Occipital lobe (tissue), 2 donors: ENCODE measurements at regions not wholly inside any gene's neighbourhood (a gene's known extent, or its start where the extent isn't known, plus 50 kb on each side); places are given as distances from the start of the nearest gene placed in this dataset. TPM values are rescaled to one million over a fixed set of nuclear protein-coding genes. Genes with fewer than 3 reads are reported as not detected.
A peak's percentile ranks its signal among the peaks of the same experiment; 100 is the strongest.

ENCODE experiments used
- DNase-seq: peaks from one replicate; lab custom pipeline; 2025; lab: John Stamatoyannopoulos, UW
- small RNA-seq: library from RNA; depleted of rRNA; stranded (forward); fragments of <200 nt; gene quantifications from one replicate; pipeline ENCODE3, GENCODE V24; 2014

- DNase-seq, result peak; percentile 56
Observed at GRCh38 chr18:55054021-55054990, 95.0 kb upstream of the CCDC68 start.

DNA sequence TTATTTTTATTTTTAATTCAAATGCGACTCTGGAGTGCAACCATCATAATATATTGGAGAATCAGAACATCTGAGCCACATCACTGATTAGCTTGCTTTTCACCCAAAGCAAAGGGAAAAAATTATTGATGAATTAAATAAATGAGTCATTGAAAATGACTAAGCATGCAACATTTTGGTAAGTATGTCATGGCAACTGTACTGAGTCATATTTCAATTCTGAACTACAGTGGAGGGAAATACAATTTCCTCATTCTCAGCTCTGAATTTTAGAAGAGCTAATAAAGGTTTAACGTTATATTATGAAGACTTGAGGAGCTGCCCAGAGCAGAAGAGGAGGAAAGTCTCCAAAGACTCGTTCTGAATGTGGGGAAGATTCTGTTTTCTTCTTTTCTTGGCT, 89.6 kb upstream of the CCDC68 start:
- no peak for DNase-seq

- no peak for DNase-seq
Observed at GRCh38 chr18:55047546-55047945, 88.3 kb upstream of the CCDC68 start.

GRCh38 chr18:55041366-55041765, 82.1 kb upstream of the CCDC68 start:
- DNase-seq, result no peak

DNA sequence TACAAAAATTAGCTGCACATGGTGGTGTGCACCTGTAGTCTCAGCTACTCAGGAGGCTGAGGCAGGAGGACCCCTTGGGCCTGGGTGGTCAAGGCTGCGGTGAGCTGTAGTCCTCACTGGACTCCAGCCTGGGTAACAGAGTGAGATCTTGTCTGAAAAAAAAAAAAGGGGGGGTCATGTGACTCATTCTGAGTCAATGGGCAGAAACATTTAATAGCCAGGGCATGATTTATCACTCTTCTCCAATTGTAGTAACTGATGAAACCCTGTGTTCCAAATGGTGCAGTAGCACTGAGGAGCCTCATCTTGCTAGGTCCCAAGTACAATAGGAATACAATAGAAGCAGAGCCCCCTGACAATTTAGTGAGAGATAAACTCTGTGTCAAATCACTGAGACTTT, 78.9 kb upstream of the CCDC68 start:
- DNase-seq, result no peak

DNA sequence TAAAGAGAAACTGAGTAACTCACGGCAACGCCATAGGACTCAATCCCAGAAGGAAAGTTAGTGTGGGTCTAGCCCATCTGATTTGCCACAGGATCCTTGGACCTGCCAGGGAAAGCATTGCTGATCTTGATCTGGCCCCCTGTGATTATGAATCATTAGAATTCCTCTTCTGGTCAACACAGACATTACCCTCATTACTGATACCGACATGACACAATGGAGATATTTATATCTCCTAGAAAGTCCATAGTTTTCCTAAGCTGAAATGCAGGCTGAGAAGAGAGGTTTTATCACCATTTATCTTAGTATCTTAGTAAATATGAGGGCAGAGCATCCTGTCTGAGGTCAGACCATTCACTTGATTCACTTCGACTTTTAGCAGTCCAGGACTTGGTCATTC, 75.5 kb upstream of the CCDC68 start:
- no peak for DNase-seq

- DNase-seq, result no peak
Observed at GRCh38 chr18:55031979-55032378, 72.7 kb upstream of the CCDC68 start.

DNA sequence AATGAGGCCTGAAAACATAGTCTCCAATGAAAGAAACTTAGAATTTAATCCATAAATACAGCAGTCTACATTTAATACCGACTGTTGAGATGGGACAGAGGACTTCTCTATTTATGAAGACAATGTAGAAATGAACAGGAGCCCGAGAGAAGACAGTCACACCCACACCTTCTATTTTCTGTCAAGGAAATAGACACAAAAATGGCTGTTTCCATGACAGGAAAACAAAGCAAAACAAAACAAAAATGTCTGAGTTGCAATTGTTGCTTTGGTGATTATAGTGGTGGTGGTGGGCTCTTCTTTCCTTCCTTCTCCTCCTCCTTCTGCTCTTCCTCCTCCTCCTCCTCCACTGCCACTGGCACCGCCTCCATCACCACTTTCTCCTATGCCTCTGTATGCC, 72.3 kb upstream of the CCDC68 start:
- no peak for DNase-seq

GRCh38 chr18:55031164-55031563, 71.9 kb upstream of the CCDC68 start:
- no peak for DNase-seq

GRCh38 chr18:55024564-55024963, 65.3 kb upstream of the CCDC68 start:
- DNase-seq, result no peak

DNA sequence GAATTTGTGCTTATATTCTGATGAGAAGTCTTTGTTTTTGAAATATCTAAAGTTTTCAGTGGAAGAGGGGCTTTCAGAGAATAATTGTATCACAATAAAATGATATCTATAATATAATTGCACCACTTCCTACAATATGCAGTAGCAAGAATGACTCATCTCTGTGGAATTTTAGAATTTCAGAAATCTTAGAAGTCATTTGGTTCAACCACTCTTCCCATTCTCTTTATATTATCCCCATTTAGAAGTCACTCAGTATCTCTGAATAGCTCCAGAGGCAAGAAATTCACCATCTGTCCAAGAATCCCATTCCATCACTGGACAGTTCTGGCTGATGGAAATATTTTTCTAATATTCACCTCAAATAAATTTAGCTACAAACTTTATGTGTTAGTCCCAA, 59.3 kb upstream of the CCDC68 start:
- no peak for DNase-seq

GRCh38 chr18:55014095-55014494, 54.8 kb upstream of the CCDC68 start:
- DNase-seq, result no peak

GRCh38 chr18:55013685-55014084, 54.4 kb upstream of the CCDC68 start:
- no peak for DNase-seq

DNA sequence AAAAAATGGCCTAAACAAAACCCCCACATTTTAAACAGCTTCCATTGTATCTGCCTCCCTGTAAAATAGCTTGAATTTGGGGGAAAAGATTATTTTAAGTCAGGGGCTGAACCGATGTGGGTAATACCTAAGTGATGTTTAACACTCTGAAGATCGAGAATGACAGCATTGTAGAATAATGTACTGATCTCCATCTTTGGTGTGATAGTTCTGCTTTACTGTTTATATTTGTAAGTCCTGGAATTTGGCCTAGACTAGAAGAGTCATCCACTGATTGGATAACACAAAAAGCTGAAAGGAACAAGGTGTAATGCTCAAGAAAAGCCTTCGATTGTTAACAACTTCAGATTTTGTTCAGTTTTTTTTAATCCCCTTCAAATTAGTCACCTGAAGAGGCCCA, 53.8 kb upstream of the CCDC68 start:
- DNase-seq, result no peak

GRCh38 chr18:55012008-55012407, 52.7 kb upstream of the CCDC68 start:
- DNase-seq, result no peak

Small RNA genes lying in the stretch of these regions (small RNA-seq; reads per million reads assigned to genes)
- gene RNA5SP459, result not detected
